ENCODE measurements at regions not wholly inside any gene's neighbourhood (a gene's known extent, or its start where the extent isn't known, plus 50 kb on each side); places are given as distances from the start of the nearest gene placed in this dataset.

GRCh38 chr21:38631206-38631605, 132.9 kb upstream of the ERG start:
- no peak for TF ChIP-seq ZBTB7A (tag by site-specific recombination; IDR thresholded peaks at IDR 0.05; ENCODE audit: low read depth)
- no peak for TF ChIP-seq ZNF121 (tag by site-specific recombination; IDR thresholded peaks at IDR 0.05)
- TF ChIP-seq, protein P1, sequence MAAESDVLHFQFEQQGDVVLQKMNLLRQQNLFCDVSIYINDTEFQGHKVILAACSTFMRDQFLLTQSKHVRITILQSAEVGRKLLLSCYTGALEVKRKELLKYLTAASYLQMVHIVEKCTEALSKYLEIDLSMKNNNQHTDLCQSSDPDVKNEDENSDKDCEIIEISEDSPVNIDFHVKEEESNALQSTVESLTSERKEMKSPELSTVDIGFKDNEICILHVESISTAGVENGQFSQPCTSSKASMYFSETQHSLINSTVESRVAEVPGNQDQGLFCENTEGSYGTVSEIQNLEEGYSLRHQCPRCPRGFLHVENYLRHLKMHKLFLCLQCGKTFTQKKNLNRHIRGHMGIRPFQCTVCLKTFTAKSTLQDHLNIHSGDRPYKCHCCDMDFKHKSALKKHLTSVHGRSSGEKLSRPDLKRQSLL (tag by site-specific recombination; IDR thresholded peaks at IDR 0.05), result no peak
- TF ChIP-seq ZNF830 (tag by site-specific recombination; IDR thresholded peaks at IDR 0.05; ENCODE audit: low read depth), result no peak
- TF ChIP-seq, protein P2, sequence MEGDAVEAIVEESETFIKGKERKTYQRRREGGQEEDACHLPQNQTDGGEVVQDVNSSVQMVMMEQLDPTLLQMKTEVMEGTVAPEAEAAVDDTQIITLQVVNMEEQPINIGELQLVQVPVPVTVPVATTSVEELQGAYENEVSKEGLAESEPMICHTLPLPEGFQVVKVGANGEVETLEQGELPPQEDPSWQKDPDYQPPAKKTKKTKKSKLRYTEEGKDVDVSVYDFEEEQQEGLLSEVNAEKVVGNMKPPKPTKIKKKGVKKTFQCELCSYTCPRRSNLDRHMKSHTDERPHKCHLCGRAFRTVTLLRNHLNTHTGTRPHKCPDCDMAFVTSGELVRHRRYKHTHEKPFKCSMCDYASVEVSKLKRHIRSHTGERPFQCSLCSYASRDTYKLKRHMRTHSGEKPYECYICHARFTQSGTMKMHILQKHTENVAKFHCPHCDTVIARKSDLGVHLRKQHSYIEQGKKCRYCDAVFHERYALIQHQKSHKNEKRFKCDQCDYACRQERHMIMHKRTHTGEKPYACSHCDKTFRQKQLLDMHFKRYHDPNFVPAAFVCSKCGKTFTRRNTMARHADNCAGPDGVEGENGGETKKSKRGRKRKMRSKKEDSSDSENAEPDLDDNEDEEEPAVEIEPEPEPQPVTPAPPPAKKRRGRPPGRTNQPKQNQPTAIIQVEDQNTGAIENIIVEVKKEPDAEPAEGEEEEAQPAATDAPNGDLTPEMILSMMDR (tag by site-specific recombination; IDR thresholded peaks at IDR 0.05), result no peak
- TF ChIP-seq ZNF48 (tag by site-specific recombination; IDR thresholded peaks at IDR 0.05), result no peak
- TF ChIP-seq, protein P3, sequence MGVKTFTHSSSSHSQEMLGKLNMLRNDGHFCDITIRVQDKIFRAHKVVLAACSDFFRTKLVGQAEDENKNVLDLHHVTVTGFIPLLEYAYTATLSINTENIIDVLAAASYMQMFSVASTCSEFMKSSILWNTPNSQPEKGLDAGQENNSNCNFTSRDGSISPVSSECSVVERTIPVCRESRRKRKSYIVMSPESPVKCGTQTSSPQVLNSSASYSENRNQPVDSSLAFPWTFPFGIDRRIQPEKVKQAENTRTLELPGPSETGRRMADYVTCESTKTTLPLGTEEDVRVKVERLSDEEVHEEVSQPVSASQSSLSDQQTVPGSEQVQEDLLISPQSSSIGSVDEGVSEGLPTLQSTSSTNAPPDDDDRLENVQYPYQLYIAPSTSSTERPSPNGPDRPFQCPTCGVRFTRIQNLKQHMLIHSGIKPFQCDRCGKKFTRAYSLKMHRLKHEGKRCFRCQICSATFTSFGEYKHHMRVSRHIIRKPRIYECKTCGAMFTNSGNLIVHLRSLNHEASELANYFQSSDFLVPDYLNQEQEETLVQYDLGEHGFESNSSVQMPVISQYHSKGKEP (tag by site-specific recombination; IDR thresholded peaks at IDR 0.05), result no peak
- no peak for TF ChIP-seq ZNF792 (tag by site-specific recombination; IDR thresholded peaks at IDR 0.05)
